SU-DHL-6 (cell line): ENCODE measurements at regions not wholly inside any gene's neighbourhood (a gene's known extent, or its start where the extent isn't known, plus 50 kb on each side); places are given as distances from the start of the nearest gene placed in this dataset.

ENCODE experiments used
- H2AFZ ChIP-seq: fragments of 200-600 bp; sonication (generic); 2 replicates; pipeline ENCODE4 v1.6.1; 2014; ENCODE audit warnings: low read depth, mild to moderate bottlenecking, moderate library complexity, mixed read lengths, antibody characterized with exemption, low read length; ENCODE audit not compliant: severe bottlenecking
- H3F3A ChIP-seq: fragments of 200-600 bp; shearing (Covaris generic); 2 replicates; pipeline ENCODE4 v1.6.0; 2016; ENCODE audit warnings: antibody characterized with exemption, mild to moderate bottlenecking; ENCODE audit not compliant: insufficient read depth
- H3K27ac ChIP-seq: fragments of 200-600 bp; sonication (generic); 2 replicates; pipeline ENCODE4 v1.5.1; 2016; ENCODE audit warnings: low read depth, mild to moderate bottlenecking, low read length, moderate library complexity, mixed read lengths
- H3K27me3 ChIP-seq: fragments of 200-600 bp; sonication (generic), shearing (Covaris generic); 2 replicates; pipeline ENCODE4 v1.6.0; 2014; ENCODE audit warnings: mild to moderate bottlenecking, low read length
- H3K36me3 ChIP-seq: fragments of 200-600 bp; sonication (generic); 2 replicates; pipeline ENCODE4 v1.6.1; 2014; ENCODE audit warnings: mild to moderate bottlenecking, low read length, mixed read lengths
- H3K4me2 ChIP-seq: fragments of 300-600, 200-600 bp; shearing (Covaris generic), sonication (generic); 2 replicates; pipeline ENCODE4 v1.6.0; 2014; ENCODE audit warnings: low read length, low read depth, mild to moderate bottlenecking; ENCODE audit not compliant: poor library complexity, severe bottlenecking
- H3K4me3 ChIP-seq: fragments of 200-600 bp; sonication (generic); 2 replicates; pipeline ENCODE4 v1.5.1; 2014; ENCODE audit warnings: antibody characterized with exemption, low read length, mild to moderate bottlenecking, mixed read lengths; ENCODE audit not compliant: insufficient read depth, poor library complexity, severe bottlenecking
- H3K79me2 ChIP-seq: fragments of 200-600 bp; sonication (generic); 2 replicates; pipeline ENCODE4 v1.6.1; 2014; ENCODE audit warnings: mild to moderate bottlenecking, low read length, moderate library complexity; ENCODE audit not compliant: insufficient read depth
- H3K9ac ChIP-seq: fragments of 200-600 bp; sonication (generic); 2 replicates; pipeline ENCODE4 v1.7.0; 2014; ENCODE audit warnings: mild to moderate bottlenecking, low read length
- H3K9me2 ChIP-seq: fragments of 200-600 bp; sonication (generic); replicated peaks from 2 replicates; pipeline ENCODE4 v1.6.1; 2014; ENCODE audit warnings: low read length; ENCODE audit not compliant: insufficient read depth
- H3K9me3 ChIP-seq: fragments of 200-600 bp; sonication (generic); 2 replicates; pipeline ENCODE4 v1.6.1; 2014; ENCODE audit warnings: low read length, mixed read lengths; ENCODE audit not compliant: insufficient read depth
- H4K20me1 ChIP-seq: fragments of 200-600 bp; sonication (generic); 2 replicates; pipeline ENCODE4 v1.6.1; 2014; ENCODE audit warnings: low read depth, mild to moderate bottlenecking, antibody characterized with exemption, low read length, moderate library complexity, mixed read lengths
- EZH2phosphoT487 ChIP-seq: fragments of 200-600 bp; sonication (generic), shearing (Covaris generic); conservative IDR thresholded peaks from 2 replicates; pipeline ENCODE4 v1.6.1; 2018; ENCODE audit warnings: mild to moderate bottlenecking, antibody characterized with exemption, low read length, moderate library complexity, mixed read lengths
- TF ChIP-seq, protein P1 (sequence below): fragments of 200-600 bp; sonication (generic); IDR thresholded peaks from one replicate; pipeline ENCODE4 v1.5.1; 2017; ENCODE audit warnings: antibody characterized with exemption, mild to moderate bottlenecking, low read length, moderate library complexity; ENCODE audit not compliant: insufficient read depth, poor library complexity, severe bottlenecking

DNA sequence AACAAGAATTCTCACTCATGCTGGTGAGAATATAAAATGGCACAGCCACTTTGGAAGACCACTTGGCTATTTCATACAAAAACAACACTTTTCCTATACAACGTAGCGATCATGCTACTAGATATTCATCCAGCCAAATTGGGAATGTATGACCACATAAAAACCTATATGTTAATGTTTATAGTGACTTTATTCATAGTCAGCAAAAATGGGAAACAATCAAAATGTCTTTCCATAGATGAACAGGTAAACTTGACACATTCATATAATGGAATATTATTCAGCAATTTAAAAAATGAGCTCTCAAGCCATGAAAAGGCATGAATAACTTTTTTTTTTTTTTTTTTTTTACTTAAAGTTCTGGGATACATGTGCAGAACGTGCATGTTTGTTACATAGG, 445.2 kb downstream of the ZBBX start:
- no peak overlapping the region for H2AFZ ChIP-seq
- H3K27me3 ChIP-seq = no peaks in the 10 kb centered on the region
- H3K79me2 ChIP-seq = no peaks in the 10 kb centered on the region
- no peak for TF ChIP-seq EZH2phosphoT487
- TF ChIP-seq, protein P1, sequence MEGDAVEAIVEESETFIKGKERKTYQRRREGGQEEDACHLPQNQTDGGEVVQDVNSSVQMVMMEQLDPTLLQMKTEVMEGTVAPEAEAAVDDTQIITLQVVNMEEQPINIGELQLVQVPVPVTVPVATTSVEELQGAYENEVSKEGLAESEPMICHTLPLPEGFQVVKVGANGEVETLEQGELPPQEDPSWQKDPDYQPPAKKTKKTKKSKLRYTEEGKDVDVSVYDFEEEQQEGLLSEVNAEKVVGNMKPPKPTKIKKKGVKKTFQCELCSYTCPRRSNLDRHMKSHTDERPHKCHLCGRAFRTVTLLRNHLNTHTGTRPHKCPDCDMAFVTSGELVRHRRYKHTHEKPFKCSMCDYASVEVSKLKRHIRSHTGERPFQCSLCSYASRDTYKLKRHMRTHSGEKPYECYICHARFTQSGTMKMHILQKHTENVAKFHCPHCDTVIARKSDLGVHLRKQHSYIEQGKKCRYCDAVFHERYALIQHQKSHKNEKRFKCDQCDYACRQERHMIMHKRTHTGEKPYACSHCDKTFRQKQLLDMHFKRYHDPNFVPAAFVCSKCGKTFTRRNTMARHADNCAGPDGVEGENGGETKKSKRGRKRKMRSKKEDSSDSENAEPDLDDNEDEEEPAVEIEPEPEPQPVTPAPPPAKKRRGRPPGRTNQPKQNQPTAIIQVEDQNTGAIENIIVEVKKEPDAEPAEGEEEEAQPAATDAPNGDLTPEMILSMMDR = no peak
- H3K9ac ChIP-seq = no peak overlapping the region
- H4K20me1 ChIP-seq = no peaks in the 10 kb centered on the region
- H3K36me3 ChIP-seq = no peaks in the 10 kb centered on the region
- no peak overlapping the region for H3K27ac ChIP-seq
- no peaks in the 10 kb centered on the region for H3K9me3 ChIP-seq
- no peaks in the 10 kb centered on the region for H3F3A ChIP-seq
- H3K4me3 ChIP-seq = no peak overlapping the region
- no peak overlapping the region for H3K4me2 ChIP-seq
- H3K9me2 ChIP-seq = no peaks in the 10 kb centered on the region

DNA sequence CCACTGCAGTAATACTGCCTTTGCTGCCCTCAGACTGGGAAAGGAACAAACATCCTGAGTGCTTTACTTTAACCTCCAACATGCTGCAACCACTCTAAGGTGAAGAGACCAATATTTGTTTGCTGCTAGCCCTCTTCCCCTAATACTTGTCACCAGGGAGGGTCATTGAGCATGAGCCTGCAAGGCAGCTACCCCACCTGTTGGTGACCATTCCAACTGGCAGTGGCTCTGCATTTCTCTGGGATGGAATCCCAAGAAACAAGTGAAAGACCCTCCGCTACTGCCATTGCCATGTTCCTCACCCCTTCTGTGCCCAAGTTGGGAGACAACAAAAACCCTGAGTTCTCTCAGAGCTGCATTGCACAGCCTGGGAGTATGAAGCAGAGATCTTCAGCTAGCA, 462.7 kb downstream of the ZBBX start:
- no peaks in the 10 kb centered on the region for H3F3A ChIP-seq
- no peaks in the 10 kb centered on the region for H3K9me2 ChIP-seq
- no peak overlapping the region for H3K4me3 ChIP-seq
- H3K27me3 ChIP-seq = no peaks in the 10 kb centered on the region
- H3K36me3 ChIP-seq = no peaks in the 10 kb centered on the region
- no peaks in the 10 kb centered on the region for H3K79me2 ChIP-seq
- H2AFZ ChIP-seq = no peak overlapping the region
- no peaks in the 10 kb centered on the region for H4K20me1 ChIP-seq
- no peak overlapping the region for H3K9ac ChIP-seq
- no peak overlapping the region for H3K4me2 ChIP-seq
- TF ChIP-seq, protein P1 = no peak
- no peak for TF ChIP-seq EZH2phosphoT487
- H3K27ac ChIP-seq = no peak overlapping the region
- peaks cover 4% of the 10 kb centered on the region; the same call in 1 of the 2 replicates for H3K9me3 ChIP-seq

GRCh38 chr3:166902374-166902773, 477.7 kb downstream of the ZBBX start:
- H3K79me2 ChIP-seq = no peaks in the 10 kb centered on the region
- H3K4me3 ChIP-seq = no peak overlapping the region
- no peaks in the 10 kb centered on the region for H3K9me2 ChIP-seq
- H3K27me3 ChIP-seq = no peaks in the 10 kb centered on the region
- no peaks in the 10 kb centered on the region for H3F3A ChIP-seq
- no peak overlapping the region for H2AFZ ChIP-seq
- H3K9me3 ChIP-seq = no peaks in the 10 kb centered on the region
- no peak overlapping the region for H3K9ac ChIP-seq
- no peaks in the 10 kb centered on the region for H4K20me1 ChIP-seq
- TF ChIP-seq, protein P1 = peak; percentile 18
- TF ChIP-seq EZH2phosphoT487 = no peak
- no peak overlapping the region for H3K27ac ChIP-seq
- H3K4me2 ChIP-seq = no peak overlapping the region
- H3K36me3 ChIP-seq = no peaks in the 10 kb centered on the region
